WI38 (cell line): ENCODE measurements at regions not wholly inside any gene's neighbourhood (a gene's known extent, or its start where the extent isn't known, plus 50 kb on each side); places are given as distances from the start of the nearest gene placed in this dataset.
"Not testable (repeated sequence)": the region's sequence is repeated elsewhere in the genome, so short reads cannot be mapped to it uniquely, and the experiment has no call there.

Experiments used
- H3K4me3 ChIP-seq: 2 replicates; pipeline ENCODE4 v1.5.1; 2011; ENCODE audit warnings: low read depth, mild to moderate bottlenecking, control low read depth, low read length
- CTCF ChIP-seq: IDR thresholded peaks from 2 replicates; pipeline ENCODE4 v1.5.1; 2012; ENCODE audit warnings: low read depth, mild to moderate bottlenecking, control low read depth, low read length

- H3K4me3 ChIP-seq: no peak overlapping the region
- TF ChIP-seq CTCF: no peak
These were observed 179.6 kb downstream of the ASB1 start for GRCh38 chr2:238606311-238606710.

DNA sequence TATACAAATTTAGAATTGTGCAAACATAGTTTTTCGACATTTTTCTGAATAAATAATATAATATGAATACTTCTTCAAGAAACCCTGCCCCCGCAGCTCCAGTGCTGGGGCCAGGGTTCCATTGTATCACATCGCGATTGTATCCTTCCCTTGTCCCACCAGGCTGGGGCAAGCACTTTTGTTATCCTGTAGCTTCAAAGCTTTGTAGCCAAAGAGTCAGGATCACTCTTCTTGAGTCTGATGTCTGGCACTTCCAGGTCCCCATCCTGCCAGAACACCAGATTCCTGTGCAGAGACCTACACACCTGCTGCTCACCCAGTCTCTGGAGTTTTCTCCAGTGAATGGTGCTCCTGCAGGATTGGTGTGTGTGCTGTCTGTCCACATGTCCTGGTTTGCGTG is 186.9 kb downstream of the ASB1 start:
- no peak for TF ChIP-seq CTCF
- no peak overlapping the region for H3K4me3 ChIP-seq

- TF ChIP-seq CTCF: no peak
- no peak overlapping the region for H3K4me3 ChIP-seq
These were observed 187.6 kb downstream of the ASB1 start for GRCh38 chr2:238614376-238614775.

- no peak for TF ChIP-seq CTCF
- H3K4me3 ChIP-seq: no peak overlapping the region
These were observed 188.5 kb downstream of the ASB1 start for GRCh38 chr2:238615187-238615586.

DNA sequence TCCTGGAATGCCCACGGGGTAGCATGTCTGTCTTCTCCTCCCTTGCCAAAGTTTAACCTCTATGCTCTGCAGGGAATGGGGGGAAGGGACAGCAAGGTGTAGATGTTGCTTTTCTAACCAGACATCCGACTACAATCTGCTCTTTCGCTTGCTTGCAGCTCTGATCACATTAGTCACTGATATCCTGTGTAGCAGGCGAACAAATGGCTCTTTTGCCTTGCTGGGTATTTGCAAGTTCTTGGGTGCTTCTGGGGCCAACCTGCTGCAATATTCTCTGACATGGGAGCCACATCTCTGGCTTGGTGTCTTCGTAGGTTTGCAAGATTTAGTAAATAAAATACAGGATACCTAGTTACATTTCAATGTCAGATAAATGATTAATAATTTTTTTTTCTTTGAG is 190.0 kb downstream of the ASB1 start:
- no peak overlapping the region for H3K4me3 ChIP-seq
- TF ChIP-seq CTCF: no peak

- not testable (repeated sequence) for H3K4me3 ChIP-seq
These were observed 192.0 kb downstream of the ASB1 start for GRCh38 chr2:238618494-238619283.

- no peak for TF ChIP-seq CTCF
- no peak overlapping the region for H3K4me3 ChIP-seq
These were observed 201.2 kb downstream of the ASB1 start for GRCh38 chr2:238627899-238628298.

- no peak for TF ChIP-seq CTCF
- H3K4me3 ChIP-seq: no peak overlapping the region
These were observed 202.3 kb downstream of the ASB1 start for GRCh38 chr2:238629064-238629463.
